ENCODE measurements at regions not wholly inside any gene's neighbourhood (a gene's known extent, or its start where the extent isn't known, plus 50 kb on each side); places are given as distances from the start of the nearest gene placed in this dataset.
"Not testable (repeated sequence)": the region's sequence is repeated elsewhere in the genome, so short reads cannot be mapped to it uniquely, and the experiment has no call there.

- no TSS peak for BruUV-seq (replicated peaks)
- POLR2A ChIA-PET: no interaction called here
Measured at GRCh38 chr5:4613440-4613839, 526.7 kb upstream of the ADAMTS16 start.

GRCh38 chr5:4614088-4614487, 526.0 kb upstream of the ADAMTS16 start:
- TF ChIP-seq EZH2phosphoT487 (IDR thresholded peaks at IDR 0.05; ENCODE audit: borderline replicate concordance, low read depth, low read length) (no peak), CTCF (conservative IDR thresholded peaks at IDR 0.05; ENCODE audit: low read length) (no peak)
- H3K27ac ChIP-seq (ENCODE audit: low read depth, low read length, poor library complexity, severe bottlenecking): no peak overlapping the region
- intact Hi-C loops (cut with micrococcal nuclease; ENCODE audit: unreplicated experiment): no loop called here
- H3K36me3 ChIP-seq (ENCODE audit: insufficient read depth, low read length): no peaks in the 10 kb centered on the region
- H3K9me3 ChIP-seq (ENCODE audit: low read length): no peaks in the 10 kb centered on the region
- H4K20me1 ChIP-seq (ENCODE audit: insufficient read depth, low read length): no peaks in the 10 kb centered on the region
- POLR2A ChIA-PET: interaction anchor here (0.6 kb wide), 1 partner anchor 10 kb away, joined by 3 read pairs; no protein-coding TSS in a partner anchor
- H3K9me2 ChIP-seq (ENCODE audit: insufficient read depth, low read length): no peaks in the 10 kb centered on the region
- CTCF ChIA-PET (ENCODE audit: unreplicated experiment): no interaction called here
- BruUV-seq (replicated peaks): no TSS peak
- no peak overlapping the region for H2AFZ ChIP-seq (ENCODE audit: low read length)
- H3K4me2 ChIP-seq (ENCODE audit: low read length): no peak overlapping the region
- no peaks in the 10 kb centered on the region for H3K4me1 ChIP-seq (ENCODE audit: insufficient read depth, low read length, poor library complexity, severe bottlenecking)
- no peak for DNase-seq (ENCODE audit: low spot score)
- H3K79me2 ChIP-seq (ENCODE audit: insufficient read depth, low read depth, low read length): no peaks in the 10 kb centered on the region
- H3K4me3 ChIP-seq (ENCODE audit: low read depth, low read length, poor library complexity, severe bottlenecking): no peak overlapping the region

More at GRCh38 chr5:4613440-4613839, 526.7 kb upstream of the ADAMTS16 start:
- no peak for DNase-seq (ENCODE audit: low spot score)
- CTCF ChIA-PET (ENCODE audit: unreplicated experiment): no interaction called here
- no peak for TF ChIP-seq EZH2phosphoT487 (IDR thresholded peaks at IDR 0.05; ENCODE audit: borderline replicate concordance, low read depth, low read length)
- no peak for TF ChIP-seq CTCF (conservative IDR thresholded peaks at IDR 0.05; ENCODE audit: low read length)
- intact Hi-C loops (cut with micrococcal nuclease; ENCODE audit: unreplicated experiment): no loop called here
- H3K27ac ChIP-seq (ENCODE audit: low read depth, low read length, poor library complexity, severe bottlenecking): no peak overlapping the region
- H3K4me3 ChIP-seq (ENCODE audit: low read depth, low read length, poor library complexity, severe bottlenecking): no peak overlapping the region
- no peaks in the 10 kb centered on the region for H3K79me2 ChIP-seq (ENCODE audit: insufficient read depth, low read depth, low read length)
- no peaks in the 10 kb centered on the region for H3K36me3 ChIP-seq (ENCODE audit: insufficient read depth, low read length)
- H3K4me2 ChIP-seq (ENCODE audit: low read length): no peak overlapping the region
- no peaks in the 10 kb centered on the region for H4K20me1 ChIP-seq (ENCODE audit: insufficient read depth, low read length)
- H2AFZ ChIP-seq (ENCODE audit: low read length): no peak overlapping the region
- H3K9me3 ChIP-seq (ENCODE audit: low read length): no peaks in the 10 kb centered on the region
- H3K4me1 ChIP-seq (ENCODE audit: insufficient read depth, low read length, poor library complexity, severe bottlenecking): no peaks in the 10 kb centered on the region
- no peaks in the 10 kb centered on the region for H3K9me2 ChIP-seq (ENCODE audit: insufficient read depth, low read length)

- intact Hi-C loops (cut with micrococcal nuclease; ENCODE audit: unreplicated experiment); H3K36me3 ChIP-seq (ENCODE audit: insufficient read depth, low read length); H3K79me2 ChIP-seq (ENCODE audit: insufficient read depth, low read depth, low read length); H3K4me2 ChIP-seq (ENCODE audit: low read length); H3K9me3 ChIP-seq (ENCODE audit: low read length); H3K4me3 ChIP-seq (ENCODE audit: low read depth, low read length, poor library complexity, severe bottlenecking); BruUV-seq (replicated peaks); H3K27ac ChIP-seq (ENCODE audit: low read depth, low read length, poor library complexity, severe bottlenecking); H3K9me2 ChIP-seq (ENCODE audit: insufficient read depth, low read length); H3K4me1 ChIP-seq (ENCODE audit: insufficient read depth, low read length, poor library complexity, severe bottlenecking); H4K20me1 ChIP-seq (ENCODE audit: insufficient read depth, low read length); DNase-seq (ENCODE audit: low spot score); CTCF ChIA-PET (ENCODE audit: unreplicated experiment); POLR2A ChIA-PET; H2AFZ ChIP-seq (ENCODE audit: low read length): not testable (repeated sequence)
Measured at GRCh38 chr5:4615369-4615768, 524.8 kb upstream of the ADAMTS16 start.

Measured in OCI-LY7 (cell line).